ENCODE measurements at regions not wholly inside any gene's neighbourhood (a gene's known extent, or its start where the extent isn't known, plus 50 kb on each side); places are given as distances from the start of the nearest gene placed in this dataset.
A peak's percentile ranks its signal among the peaks of the same experiment; 100 is the strongest.
"Not testable (repeated sequence)": the region's sequence is repeated elsewhere in the genome, so short reads cannot be mapped to it uniquely, and the experiment has no call there.

DNA sequence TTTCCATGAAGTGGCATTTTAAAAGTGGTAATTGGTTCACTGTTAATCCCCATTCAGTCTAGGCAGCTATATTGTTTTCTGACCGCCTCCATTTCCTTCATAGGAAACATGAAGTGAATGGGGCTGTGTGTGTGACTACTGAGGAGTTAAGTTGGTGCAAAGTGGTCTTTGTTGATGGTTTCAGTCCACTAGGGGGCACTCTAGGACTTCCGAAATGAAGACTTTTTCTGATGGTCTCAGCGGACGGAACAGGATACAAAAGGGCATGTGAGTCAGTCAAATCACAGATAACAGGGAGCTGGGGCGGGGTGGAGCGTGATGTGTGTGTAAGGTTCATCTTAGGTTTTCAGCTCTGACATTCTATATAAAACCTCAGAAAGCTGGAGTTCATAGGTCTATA lies 240.1 kb upstream of the OR4E1 start:
- DNase-seq (ENCODE audit: low read depth in 2 of 2), result peak; percentile 46 to 79

DNA sequence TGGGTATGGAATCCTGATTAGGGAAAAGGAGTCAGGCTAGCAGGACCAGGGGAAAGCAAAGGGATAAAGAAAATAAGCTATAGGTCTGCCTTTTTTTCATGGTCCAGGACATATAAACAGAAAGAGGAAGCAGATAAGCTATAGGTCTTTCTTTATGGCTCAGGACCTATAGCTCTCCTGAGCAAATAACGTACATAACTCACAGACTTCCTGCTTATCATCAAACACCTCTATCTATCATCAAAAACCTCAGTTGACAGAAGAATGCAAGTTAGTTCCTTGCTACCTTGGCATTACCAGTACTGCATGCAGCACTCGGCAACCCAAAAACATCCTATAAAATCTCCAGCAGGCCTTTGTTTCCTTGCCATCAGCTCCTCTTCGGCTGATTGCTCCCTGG lies 238.7 kb upstream of the OR4E1 start:
- no peak for DNase-seq (ENCODE audit: low read depth in 2 of 2)

DNA sequence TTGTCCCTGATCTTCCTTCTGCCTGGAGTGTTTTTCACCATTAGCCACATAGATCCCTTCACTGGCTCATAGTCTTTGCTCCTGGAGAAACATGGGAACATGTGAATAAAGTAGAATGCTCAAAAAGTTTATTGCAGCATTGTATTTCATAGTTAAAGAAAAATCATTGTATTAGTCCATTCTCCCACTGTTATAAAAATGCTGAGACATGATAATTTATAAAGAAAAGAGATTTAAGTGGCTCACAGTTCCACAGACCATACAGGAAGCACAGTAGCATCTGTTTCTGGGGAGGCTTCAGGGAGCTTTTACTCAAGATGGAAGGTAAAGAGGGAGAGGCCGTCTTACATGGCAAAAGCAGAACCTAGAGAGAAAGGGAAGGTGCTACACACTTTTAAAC lies 238.3 kb upstream of the OR4E1 start:
- no peak for DNase-seq (ENCODE audit: low read depth in 2 of 2)

DNA sequence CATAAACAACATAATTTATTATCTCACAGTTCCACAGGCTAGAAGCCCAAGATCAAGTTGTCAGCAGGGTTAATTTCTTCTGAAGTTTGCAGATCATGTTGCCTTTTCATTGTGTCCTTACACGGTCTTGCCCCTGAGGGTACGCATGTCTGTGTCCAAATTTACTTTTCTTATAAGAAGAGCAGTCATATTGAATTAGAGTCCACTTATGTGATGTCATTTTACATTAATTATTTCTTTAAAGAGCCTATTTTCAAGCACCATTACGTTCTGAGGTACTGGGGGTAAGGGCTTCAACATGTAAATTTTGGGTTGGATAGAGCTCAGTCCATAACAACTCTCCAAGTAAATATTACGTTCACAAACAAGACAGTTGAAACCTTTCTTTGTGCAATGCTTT lies 236.6 kb upstream of the OR4E1 start:
- no peak for DNase-seq (ENCODE audit: low read depth in 2 of 2)

DNA sequence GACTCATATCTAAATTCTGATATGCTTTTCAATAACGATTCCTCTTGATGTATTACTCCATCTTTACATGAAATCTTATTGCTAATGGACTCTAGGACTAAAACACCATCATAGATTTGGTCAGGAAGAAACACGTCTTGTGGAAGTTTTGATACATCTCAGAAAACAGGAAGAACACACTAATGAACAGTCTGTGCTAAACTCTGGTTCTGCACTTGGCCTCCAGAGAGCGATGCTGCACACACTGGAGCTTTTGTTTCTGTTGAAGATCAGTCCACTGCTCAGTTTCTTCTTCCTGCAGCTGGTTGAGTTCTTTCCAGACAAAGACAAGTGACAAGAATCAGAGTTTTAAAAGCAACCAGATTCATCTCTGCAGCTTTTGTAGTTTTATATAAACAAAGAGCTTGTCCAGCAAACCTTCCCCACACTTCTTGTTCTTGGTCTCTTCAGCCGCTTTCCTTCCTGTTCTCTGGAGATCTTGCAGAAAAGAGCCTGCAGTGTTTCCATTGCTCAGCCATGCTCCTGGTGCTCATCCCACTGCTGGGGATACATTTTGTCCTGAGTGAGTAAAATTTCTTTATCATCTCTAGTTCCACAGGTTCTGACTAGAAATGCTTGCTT lies 229.1 kb upstream of the OR4E1 start:
- DNase-seq (ENCODE audit: low read depth in 2 of 2), result no peak

DNA sequence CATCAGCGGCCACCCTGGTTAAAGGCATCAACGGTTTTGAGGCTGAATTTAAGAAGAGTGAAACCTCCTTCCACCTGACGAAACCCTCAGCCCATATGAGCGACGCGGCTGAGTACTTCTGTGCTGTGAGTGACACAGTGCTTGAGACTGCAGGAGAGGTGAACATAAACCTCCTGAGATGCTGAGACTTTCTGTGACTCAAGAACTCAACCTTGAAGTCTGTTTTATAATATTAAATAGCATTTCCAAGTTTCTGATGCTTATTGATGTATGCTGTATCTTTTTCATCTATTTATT lies 221.2 kb upstream of the OR4E1 start:
- not testable (repeated sequence) for DNase-seq (ENCODE audit: low read depth in 2 of 2)

DNA sequence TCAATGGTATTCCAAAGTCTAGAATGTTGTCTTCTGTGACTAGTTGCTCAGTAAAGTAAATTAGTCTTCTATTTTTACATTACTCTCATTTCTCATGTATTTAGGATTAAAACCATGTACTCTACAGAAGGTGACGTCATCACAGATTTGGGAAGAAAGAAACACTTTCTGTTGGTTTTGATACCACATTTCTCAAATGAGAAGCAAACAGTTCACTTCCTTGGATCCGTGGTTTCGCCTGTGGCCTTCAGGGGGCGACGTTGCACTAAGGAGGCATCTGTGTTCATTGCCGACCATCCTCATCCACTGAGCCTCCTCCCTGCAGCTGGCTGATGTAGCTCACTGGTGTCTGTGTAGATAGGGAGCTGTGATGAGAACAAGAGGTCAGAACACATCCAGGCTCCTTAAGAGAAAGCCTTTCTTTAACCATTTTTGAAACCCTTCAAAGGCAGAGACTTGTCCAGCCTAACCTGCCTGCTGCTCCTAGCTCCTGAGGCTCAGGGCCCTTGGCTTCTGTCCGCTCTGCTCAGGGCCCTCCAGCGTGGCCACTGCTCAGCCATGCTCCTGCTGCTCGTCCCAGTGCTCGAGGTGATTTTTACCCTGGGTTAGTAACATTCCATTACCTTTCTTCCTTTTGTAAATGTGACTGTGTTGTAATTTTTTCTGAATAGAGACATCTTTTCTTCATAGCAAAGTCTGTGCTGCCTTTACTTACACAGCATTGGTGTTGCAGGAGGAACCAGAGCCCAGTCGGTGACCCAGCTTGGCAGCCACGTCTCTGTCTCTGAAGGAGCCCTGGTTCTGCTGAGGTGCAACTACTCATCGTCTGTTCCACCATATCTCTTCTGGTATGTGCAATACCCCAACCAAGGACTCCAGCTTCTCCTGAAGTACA lies 220.6 kb upstream of the OR4E1 start:
- DNase-seq (ENCODE audit: low read depth in 2 of 2), result peak; percentile 26 to 32

DNA sequence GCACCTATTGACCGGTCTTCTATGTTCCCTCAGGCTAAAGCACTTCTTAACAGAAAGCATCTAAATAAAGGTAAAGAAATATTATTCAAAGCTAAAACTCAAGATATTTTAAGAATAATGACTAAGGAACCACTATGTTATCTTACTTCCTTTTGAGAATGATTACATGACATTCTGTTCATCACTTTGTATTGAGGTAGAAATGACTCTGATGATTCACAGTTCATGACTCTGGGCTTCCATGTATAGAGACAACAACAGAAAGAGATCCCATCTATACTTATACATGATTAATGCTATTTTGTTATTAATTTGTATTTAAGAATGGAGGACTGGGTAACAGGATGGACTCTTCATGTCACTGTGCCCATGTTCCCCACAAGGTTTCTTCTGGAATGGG lies 218.3 kb upstream of the OR4E1 start:
- no peak for DNase-seq (ENCODE audit: low read depth in 2 of 2)

DNA sequence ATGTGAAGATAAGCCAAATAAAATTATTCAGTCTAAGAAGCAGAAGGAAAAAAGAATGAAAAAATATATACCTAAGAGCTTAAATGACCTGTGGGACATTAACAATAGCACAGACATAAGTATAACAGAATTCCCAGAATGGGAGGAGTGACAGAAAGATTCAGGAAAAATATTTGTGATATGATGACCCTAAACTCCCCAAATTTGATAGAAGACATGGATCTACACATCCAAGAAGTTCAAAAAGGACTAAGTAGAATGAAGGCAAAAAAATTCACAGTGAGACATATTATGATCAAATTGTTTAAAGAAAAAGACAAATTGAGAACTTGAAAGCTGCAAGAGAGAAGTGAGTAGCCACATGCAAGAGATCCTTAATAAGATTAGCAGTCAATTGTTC lies 211.4 kb upstream of the OR4E1 start:
- no peak for DNase-seq (ENCODE audit: low read depth in 2 of 2)

DNA sequence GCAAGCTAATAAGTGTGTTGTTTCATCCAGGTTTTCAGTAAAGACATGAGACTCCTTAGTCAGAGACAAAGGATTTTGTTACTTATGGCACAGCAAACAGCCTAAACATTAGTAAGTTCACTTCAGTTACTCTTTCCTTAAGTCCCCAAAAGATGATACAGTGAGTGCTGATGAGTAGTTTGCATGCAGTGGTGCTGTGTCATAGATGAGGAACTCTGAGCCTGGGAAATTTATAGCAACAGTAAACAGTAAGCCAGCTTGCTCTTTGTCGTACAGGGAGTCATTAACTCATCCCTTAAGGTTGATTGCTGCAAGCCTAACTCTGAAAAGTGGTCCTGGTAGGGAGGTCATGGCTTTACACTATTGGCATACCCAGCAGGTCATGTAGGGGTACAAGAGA lies 208.6 kb upstream of the OR4E1 start:
- DNase-seq (ENCODE audit: low read depth in 2 of 2), result no peak

DNA sequence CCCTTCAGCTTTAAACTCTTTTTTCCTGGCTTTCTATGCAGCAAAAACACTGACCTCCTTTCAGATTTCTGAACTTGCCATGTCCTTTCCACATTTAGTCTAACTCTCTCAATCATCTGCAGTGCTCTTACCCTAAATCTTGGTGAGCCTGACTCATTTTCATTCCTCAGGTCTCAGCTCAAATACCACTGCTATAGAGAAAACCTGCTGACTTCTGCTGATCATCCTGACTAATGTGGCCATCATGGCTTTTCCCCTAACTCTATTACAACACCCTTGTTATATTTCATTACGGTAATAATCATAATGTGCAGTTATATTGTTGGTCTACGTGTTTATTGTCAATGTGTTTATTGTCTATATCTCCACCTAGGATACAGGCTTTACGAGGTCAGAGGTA lies 207.3 kb upstream of the OR4E1 start:
- DNase-seq (ENCODE audit: low read depth in 2 of 2), result no peak

DNA sequence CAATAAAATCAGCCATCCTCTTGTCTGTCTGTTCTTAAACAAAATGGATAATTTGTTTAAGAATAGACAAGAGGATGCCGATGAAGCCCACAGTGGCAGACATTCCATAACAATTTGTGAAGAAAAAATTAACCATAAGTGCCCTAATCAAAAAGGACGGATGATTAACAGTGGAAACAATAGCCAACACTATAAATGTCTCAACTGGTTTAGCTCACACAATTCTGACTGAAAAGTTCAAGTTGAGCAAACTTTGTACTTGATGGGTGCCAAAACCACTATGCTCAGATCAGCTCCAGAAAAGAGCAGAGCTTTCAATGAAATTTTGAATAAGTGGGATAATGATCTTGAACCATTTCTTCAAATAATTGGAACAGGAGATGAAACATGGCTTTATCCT lies 202.2 kb upstream of the OR4E1 start:
- no peak for DNase-seq (ENCODE audit: low read depth in 2 of 2)

DNA sequence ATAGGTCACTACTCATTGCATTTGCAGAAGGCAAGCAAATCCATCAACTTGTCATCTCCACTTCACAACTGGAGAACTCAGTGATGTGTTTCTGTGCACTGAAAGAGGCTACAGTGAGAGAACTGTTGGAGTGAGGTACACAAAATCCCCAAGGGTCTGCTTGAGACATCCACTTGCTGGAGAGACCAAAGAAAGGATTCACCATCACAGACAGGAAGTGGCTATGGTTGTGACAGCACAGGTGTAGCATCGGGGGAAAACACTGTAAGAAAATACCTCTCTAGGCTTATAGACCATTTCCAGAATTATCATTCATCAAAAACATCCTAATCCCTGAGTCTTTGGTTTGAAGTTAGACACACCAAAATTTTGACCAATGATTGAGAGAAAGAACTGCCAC lies 201.3 kb upstream of the OR4E1 start:
- DNase-seq (ENCODE audit: low read depth in 2 of 2), result no peak

DNA sequence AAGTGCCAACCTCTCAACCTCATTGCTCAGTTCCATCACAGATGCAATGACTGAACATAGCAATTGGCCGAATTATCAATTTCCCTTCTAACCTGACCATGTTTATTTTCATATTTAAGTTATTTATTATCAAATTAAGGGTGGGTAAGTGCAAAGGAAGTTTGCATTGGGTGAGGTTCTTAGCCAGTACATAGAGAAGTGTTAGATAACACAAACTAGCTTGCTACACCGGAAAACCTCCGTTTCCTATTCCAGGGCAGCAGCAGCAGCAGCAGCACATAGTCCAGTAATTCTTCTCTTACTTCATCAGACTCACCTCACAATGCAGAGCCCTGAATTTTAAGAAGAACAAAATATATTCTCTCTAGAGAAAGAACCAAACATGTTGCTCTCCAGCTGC lies 200.5 kb upstream of the OR4E1 start:
- no peak for DNase-seq (ENCODE audit: low read depth in 2 of 2)

DNA sequence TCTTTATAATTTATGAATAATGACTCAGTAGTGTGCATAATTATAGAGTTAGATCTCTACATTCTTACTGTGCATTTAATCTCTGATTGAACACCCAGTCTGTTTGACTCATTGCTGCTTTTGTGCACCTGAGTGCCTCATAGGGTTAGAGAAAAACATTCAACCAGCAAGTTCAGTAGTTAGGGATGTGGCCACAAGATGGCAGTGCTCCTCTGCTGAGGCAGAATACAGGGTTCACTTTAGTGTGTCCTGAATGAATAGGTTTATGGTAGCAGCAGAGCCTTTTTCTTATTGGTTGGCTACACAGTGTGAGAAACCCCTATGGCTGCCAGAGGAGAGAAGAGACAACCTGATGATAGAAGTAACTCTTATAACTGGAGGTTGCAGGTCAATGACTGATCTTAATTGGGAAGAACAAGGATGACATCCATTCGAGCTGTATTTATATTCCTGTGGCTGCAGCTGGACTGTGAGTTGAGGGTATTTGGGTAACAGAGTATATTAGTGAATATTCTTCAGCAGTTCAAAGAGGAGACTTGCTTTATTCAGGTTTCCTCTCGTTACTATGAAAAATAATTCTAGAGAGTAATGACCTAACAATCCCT lies 194.9 kb upstream of the OR4E1 start:
- DNase-seq (ENCODE audit: low read depth in 2 of 2), result peak; percentile 60 to 70

DNA sequence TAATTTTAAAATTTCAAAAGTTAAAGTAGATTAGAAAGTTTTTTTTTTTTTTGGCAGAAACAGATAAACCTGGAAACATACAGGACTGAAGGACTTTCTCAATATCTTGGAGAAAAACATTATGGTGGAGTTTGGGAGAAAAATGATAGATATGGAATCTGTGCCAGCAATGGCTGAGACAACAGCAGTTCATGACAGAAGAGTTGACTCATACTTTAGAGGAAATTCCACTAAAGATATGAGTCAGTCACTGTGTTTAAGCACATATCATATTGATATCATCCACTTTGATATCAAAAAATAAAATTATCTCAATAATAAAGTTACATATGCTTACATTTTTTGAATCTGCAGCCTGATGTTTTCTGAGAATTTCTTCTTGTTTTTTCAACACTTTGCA lies 193.9 kb upstream of the OR4E1 start:
- no peak for DNase-seq (ENCODE audit: low read depth in 2 of 2)

DNA sequence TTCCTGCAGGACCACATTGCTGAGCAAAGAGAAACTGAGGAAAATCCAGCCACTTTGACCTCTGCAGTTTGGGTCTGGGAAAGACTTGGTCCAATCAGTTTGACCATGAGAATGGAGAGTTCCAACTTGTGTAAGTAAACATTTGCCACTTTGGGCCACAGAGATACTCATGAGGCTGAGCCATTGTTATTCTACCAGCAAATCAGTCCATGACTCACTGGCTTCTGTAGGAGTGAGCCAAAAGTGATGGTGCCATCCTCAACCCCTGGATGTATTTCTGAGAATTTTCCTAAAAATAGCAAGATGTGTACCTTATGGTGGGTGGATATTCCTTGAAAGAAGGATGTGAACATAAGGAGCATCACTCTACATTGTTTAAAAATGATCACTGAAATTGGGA lies 192.9 kb upstream of the OR4E1 start:
- no peak for DNase-seq (ENCODE audit: low read depth in 2 of 2)

DNA sequence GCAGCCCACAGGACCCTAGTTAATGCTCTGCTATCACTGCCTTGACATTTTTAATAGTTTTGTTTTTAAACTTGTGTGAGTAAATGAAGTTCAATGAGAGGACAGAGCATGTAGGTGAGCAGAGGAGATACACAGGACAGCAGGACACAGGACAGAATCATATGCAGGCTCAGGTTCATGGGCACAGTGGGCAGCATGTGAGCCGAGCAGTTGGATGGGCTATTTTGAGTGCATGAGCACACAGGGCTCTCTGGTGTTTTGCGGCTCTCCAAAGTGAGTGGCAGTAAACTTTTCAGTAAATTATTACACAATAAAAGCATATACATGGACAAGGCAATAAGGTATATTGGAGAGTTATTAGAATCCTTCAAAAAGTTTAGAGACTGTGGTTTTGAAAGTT lies 189.7 kb upstream of the OR4E1 start:
- DNase-seq (ENCODE audit: low read depth in 2 of 2), result no peak

DNA sequence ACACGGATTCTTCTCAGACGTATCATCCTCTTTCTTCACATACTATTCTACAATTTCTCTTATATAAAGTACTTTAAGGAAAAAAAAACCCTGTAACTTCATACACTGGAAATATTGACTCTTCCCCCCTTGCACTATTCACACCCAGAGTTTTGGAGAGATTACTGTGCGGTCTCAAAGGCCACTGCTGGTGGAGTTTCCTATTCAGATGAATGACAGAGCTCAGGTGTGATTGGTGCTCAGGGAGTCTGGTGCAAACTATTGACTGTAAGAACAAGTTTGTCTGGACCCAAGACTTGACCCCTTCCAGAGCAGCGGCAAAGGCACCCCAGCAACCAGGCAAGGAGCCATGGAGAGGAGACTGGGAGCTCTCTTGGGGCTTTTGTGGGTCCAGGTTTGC lies 187.5 kb upstream of the OR4E1 start:
- DNase-seq (ENCODE audit: low read depth in 2 of 2), result no peak

DNA sequence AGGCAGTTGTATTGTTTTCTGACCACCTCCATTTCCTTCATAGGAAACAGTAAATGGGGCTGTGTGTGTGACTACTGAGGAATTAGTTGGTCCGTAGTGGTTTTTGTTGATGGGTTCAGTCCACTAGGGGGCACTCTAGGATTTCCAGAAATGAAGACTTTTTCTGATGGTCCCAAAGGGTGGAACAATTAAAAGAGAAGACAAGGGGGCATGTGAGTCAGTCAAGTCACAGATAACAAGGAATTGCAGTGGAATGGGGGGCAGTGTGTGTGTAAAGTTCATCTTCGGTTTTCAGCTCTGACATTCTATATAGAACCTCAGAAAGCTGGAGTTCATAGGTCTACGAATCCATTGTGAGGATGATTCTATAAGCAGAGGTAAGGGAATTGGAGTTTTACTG lies 186.6 kb upstream of the OR4E1 start:
- DNase-seq (ENCODE audit: low read depth in 2 of 2), result peak in 1 of 2 donors; percentile 37

DNA sequence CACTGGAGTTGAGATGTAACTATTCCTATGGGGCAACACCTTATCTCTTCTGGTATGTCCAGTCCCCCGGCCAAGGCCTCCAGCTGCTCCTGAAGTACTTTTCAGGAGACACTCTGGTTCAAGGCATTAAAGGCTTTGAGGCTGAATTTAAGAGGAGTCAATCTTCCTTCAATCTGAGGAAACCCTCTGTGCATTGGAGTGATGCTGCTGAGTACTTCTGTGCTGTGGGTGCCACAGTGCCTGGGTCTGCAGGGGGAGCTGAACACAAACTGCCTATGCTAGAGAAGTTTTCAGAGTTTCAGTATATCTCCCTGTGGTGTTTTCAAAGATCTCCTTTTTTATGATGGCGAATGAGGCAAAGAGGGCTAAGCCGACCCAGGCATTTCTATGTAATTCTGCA lies 179.2 kb upstream of the OR4E1 start:
- no peak for DNase-seq (ENCODE audit: low read depth in 2 of 2)

DNA sequence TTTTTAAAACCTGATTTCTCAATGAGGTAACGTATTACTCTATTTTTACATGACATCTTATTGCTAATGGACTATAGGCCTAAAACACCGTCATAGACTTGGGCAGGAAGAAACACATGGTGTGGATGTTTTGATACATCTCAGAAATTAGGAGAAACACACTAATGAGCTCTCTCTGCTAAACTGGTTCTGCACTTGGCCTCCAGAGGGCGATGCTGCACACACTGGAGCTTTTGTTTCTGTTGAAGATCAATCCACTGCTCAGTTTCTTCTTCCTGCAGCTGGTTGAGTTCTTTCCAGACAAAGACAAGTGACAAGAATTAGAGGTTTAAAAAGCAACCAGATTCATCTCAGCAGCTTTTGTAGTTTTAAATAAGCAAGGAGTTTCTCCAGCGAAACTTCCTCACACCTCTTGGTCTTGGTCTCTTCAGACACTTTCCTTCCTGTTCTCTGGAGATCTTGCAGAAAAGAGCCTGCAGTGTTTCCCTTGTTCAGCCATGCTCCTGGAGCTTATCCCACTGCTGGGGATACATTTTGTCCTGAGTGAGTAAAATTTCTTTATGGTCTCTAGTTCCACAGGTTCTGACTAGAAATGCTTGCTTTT lies 178.5 kb upstream of the OR4E1 start:
- DNase-seq (ENCODE audit: low read depth in 2 of 2), result peak; percentile 58 to 61

DNA sequence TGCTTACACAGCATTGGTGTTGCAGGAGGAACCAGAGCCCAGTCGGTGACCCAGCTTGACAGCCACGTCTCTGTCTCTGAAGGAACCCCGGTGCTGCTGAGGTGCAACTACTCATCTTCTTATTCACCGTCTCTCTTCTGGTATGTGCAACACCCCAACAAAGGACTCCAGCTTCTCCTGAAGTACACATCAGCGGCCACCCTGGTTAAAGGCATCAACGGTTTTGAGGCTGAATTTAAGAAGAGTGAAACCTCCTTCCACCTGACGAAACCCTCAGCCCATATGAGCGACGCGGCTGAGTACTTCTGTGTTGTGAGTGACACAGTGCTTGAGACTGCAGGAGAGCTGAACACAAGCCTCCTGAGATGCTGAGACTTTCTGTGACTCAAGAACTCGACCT lies 173.3 kb upstream of the OR4E1 start:
- DNase-seq (ENCODE audit: low read depth in 2 of 2), result not testable (repeated sequence)

Measured in stimulated activated CD4-positive, alpha-beta T cell treated with anti-CD3 and anti-CD28 coated beads, Interleukin-1b, Interleukin-23, amount 100 ng/mL, for 4 hours (primary cell).